Effector memory CD8-positive, alpha-beta T cell (primary cell): ENCODE measurements at regions not wholly inside any gene's neighbourhood (a gene's known extent, or its start where the extent isn't known, plus 50 kb on each side); places are given as distances from the start of the nearest gene placed in this dataset.
"Not testable (repeated sequence)": the region's sequence is repeated elsewhere in the genome, so short reads cannot be mapped to it uniquely, and the experiment has no call there.

ENCODE experiments used
- ATAC-seq: fragments of 150-1000 bp; cut with Tn5 transposase; replicated peaks from 2 replicates; pipeline ENCODE4 v1.10.0; 2021; ENCODE audit warnings: mild to moderate bottlenecking, moderate library complexity
- DNase-seq, 3 experiments: peaks; one replicate each; pipeline ENCODE4 v3.0.0; 2021
- H3K27ac Mint-ChIP-seq, 2 donors: one replicate each; pipeline ENCODE4 v1.8.0; 2022; ENCODE audit warnings: mild to moderate bottlenecking in 2 of 2, mixed read lengths in 2 of 2, moderate library complexity in 2 of 2
- H3K27me3 Mint-ChIP-seq, 2 donors: one replicate each; pipeline ENCODE4 v1.8.0; 2022; ENCODE audit warnings: mixed read lengths in 2 of 2
- H3K36me3 Mint-ChIP-seq: one replicate; pipeline ENCODE4 v1.8.0; 2022; ENCODE audit warnings: mild to moderate bottlenecking, moderate library complexity, mixed read lengths; ENCODE audit not compliant: insufficient read depth
- H3K4me1 Mint-ChIP-seq, 2 donors: one replicate each; pipeline ENCODE4 v1.8.0; 2022; ENCODE audit warnings: low read depth in 2 of 2, mixed read lengths in 2 of 2
- H3K4me3 Mint-ChIP-seq, 2 donors: one replicate each; pipeline ENCODE4 v1.8.0; 2022; ENCODE audit warnings: mild to moderate bottlenecking in 2 of 2, mixed read lengths in 2 of 2, moderate library complexity in 2 of 2
- H3K9me3 Mint-ChIP-seq, 2 donors: one replicate each; pipeline ENCODE4 v1.8.0; 2022; ENCODE audit warnings: mixed read lengths in 2 of 2

DNA sequence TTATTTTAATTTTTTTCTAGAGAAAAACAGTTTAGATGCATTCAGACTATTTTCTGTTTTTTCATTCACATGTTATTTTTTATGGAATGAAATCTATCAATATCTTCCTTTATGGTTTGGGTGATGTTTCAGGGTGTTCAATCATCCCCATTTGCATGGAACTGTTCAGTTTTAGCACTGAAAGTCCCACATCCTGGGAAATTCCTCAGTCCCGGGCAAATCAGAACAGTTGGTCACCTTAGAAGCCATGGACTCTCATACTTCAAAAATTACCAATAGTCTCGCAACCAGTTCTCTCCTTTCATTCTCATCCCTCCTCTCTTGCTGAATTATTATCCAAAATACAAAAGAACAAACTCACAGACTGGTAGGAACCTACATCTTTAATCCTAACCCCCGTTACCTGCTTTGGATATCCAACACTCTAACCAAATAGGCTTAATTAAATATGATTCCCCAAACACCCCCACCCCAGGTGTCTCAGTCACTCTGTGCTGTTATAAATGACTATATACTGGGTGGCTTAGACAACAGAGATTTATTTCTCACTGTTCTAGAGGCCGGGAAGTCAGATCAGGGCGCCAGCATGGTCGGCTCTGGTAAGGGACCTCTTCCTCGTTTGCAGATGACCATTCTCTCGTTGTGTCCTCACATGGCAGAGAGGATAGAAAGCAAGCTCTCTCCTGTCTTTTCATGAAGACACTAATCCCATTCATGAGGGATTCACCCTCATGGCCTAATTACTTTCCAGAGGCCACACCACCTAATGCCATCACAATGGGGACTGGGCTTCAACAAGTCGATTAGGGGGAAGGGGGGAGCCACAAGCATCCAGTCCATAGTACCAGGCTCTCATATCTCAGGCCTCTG lies 57.7 kb upstream of the SLC1A4 start:
- H3K4me3 Mint-ChIP-seq: no peak overlapping the region
- no peaks in the 10 kb centered on the region for H3K9me3 Mint-ChIP-seq
- peaks cover 5 to 10% of the 10 kb centered on the region in 2 donors for H3K27me3 Mint-ChIP-seq
- H3K36me3 Mint-ChIP-seq: no peaks in the 10 kb centered on the region
- DNase-seq (no peak), ATAC-seq (no peak)
- no peaks in the 10 kb centered on the region for H3K4me1 Mint-ChIP-seq
- H3K27ac Mint-ChIP-seq: no peak overlapping the region

DNA sequence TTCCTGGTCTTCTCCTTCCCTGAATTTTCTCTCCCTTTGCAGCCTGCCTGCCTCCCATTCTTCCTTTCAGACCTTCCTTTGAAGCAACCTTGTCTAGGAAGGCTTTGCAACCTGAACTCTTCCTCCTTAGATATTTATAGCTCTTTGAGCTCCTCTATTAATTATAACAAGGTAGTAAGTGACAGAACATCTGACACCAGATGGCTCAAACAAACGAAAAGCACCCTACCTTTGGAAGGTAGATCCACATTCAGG lies 57.2 kb upstream of the SLC1A4 start:
- Mint-ChIP-seq H3K27ac (no peak overlapping the region), H3K4me3 (no peak overlapping the region), H3K36me3 (no peaks in the 10 kb centered on the region), H3K9me3 (no peaks in the 10 kb centered on the region), H3K4me1 (no peaks in the 10 kb centered on the region), H3K27me3 (peaks cover 5 to 10% of the 10 kb centered on the region in 2 donors)
- ATAC-seq: no peak
- DNase-seq: no peak

GRCh38 chr2:64932371-64933216 lies 56.6 kb upstream of the SLC1A4 start:
- H3K36me3 Mint-ChIP-seq: no peaks in the 10 kb centered on the region
- H3K4me1 Mint-ChIP-seq: no peaks in the 10 kb centered on the region
- H3K4me3 Mint-ChIP-seq: no peak overlapping the region
- no peaks in the 10 kb centered on the region for H3K9me3 Mint-ChIP-seq
- no peak for ATAC-seq
- H3K27me3 Mint-ChIP-seq: peaks cover 5 to 10% of the 10 kb centered on the region in 2 donors
- DNase-seq: no peak
- no peak overlapping the region for H3K27ac Mint-ChIP-seq

GRCh38 chr2:64934530-64934929 lies 54.7 kb upstream of the SLC1A4 start:
- no peak overlapping the region for H3K27ac Mint-ChIP-seq
- ATAC-seq: no peak

DNA sequence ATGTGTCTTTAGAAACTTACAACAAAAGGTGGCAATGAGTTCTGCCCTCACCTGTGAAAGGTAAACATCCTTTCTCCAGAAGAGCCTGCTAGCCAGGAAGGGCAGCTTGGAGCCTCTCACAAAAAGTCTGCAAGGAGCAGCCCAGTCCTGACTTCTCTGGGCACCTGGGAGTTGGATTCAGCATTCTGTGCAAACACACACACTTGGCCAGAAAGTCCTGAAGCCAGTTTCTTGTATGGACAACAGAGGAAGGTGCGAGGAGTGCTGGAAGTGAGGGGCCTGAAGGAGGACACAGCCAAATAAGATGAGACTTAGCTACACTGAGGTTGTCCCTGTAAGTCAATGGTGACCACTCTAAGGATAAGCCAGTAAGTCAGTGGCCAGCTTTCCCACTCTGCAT lies 52.4 kb upstream of the SLC1A4 start:
- Mint-ChIP-seq H3K4me3 (no peak overlapping the region), H3K27ac (no peak overlapping the region), H3K36me3 (peaks cover 4% of the 10 kb centered on the region), H3K27me3 (peaks cover 0 to 14% of the 10 kb centered on the region in 2 donors), H3K9me3 (no peaks in the 10 kb centered on the region), H3K4me1 (peaks cover 4 to 8% of the 10 kb centered on the region in 2 donors)
- ATAC-seq (no peak), DNase-seq (no peak)

More at GRCh38 chr2:64934530-64934929, 54.7 kb upstream of the SLC1A4 start:
- Mint-ChIP-seq H3K9me3 (no peaks in the 10 kb centered on the region), H3K4me3 (no peak overlapping the region), H3K36me3 (peaks cover 4% of the 10 kb centered on the region), H3K27me3 (peaks cover 5 to 10% of the 10 kb centered on the region in 2 donors), H3K4me1 (peaks cover 1 to 3% of the 10 kb centered on the region in 2 donors)
- DNase-seq: no peak

GRCh38 chr2:64937314-64937686 lies 51.9 kb upstream of the SLC1A4 start:
- not testable (repeated sequence) for H3K27ac Mint-ChIP-seq, H3K4me3 Mint-ChIP-seq, DNase-seq, H3K36me3 Mint-ChIP-seq, ATAC-seq, H3K4me1 Mint-ChIP-seq, H3K9me3 Mint-ChIP-seq
- H3K27me3 Mint-ChIP-seq: peaks cover 0 to 14% of the 10 kb centered on the region in 2 donors

GRCh38 chr2:64937687-64938491 lies 51.3 kb upstream of the SLC1A4 start:
- Mint-ChIP-seq H3K27ac (no peak overlapping the region), H3K9me3 (no peaks in the 10 kb centered on the region), H3K4me3 (no peak overlapping the region), H3K36me3 (peaks cover 4% of the 10 kb centered on the region), H3K27me3 (peaks cover 0 to 14% of the 10 kb centered on the region in 2 donors), H3K4me1 (peaks cover 4 to 8% of the 10 kb centered on the region in 2 donors)
- DNase-seq (no peak), ATAC-seq (peak; percentile 31)

GRCh38 chr2:64938607-64939285 lies 50.5 kb upstream of the SLC1A4 start:
- H3K27ac Mint-ChIP-seq: no peak overlapping the region
- DNase-seq (no peak), ATAC-seq (no peak)
- no peak overlapping the region for H3K4me3 Mint-ChIP-seq
- peaks cover 4% of the 10 kb centered on the region for H3K36me3 Mint-ChIP-seq
- H3K27me3 Mint-ChIP-seq: peaks cover 0 to 14% of the 10 kb centered on the region in 2 donors
- H3K9me3 Mint-ChIP-seq: no peaks in the 10 kb centered on the region
- peaks cover 4 to 8% of the 10 kb centered on the region in 2 donors for H3K4me1 Mint-ChIP-seq

DNA sequence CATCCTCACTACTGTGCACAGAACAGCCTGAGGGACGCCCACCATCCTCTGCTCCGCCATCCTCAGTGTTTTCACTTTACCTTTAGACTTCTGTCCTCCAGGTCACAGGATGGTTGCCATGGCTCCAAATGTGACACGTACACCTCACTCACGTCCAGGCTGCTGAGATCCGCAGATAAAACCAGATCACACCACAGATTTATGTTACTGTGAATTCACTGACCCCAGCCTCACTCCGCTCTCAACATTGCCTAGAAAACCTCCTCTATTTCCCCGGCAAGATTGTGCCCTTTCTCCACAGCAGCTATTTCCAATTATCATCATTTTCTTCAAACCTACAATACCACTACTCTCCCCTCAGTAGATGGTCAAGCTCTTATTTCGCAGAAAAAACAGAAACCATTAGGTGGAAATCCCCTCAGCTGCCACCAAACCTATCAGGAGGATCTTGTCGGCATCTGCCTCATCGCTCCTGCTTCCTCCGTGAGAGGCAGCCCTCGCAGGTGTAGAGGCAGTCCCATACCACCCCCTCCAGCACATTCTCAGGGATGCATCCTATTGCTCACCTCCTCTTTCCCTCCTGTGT lies 49.8 kb upstream of the SLC1A4 start:
- no peak overlapping the region for H3K4me3 Mint-ChIP-seq
- DNase-seq: no peak
- ATAC-seq: peak; percentile 26
- H3K36me3 Mint-ChIP-seq: peaks cover 4% of the 10 kb centered on the region
- H3K27me3 Mint-ChIP-seq: peaks cover 0 to 14% of the 10 kb centered on the region in 2 donors
- no peaks in the 10 kb centered on the region for H3K9me3 Mint-ChIP-seq
- H3K27ac Mint-ChIP-seq: peak overlapping the region in 1 of 2 donors; percentile 73
- peaks cover 4 to 11% of the 10 kb centered on the region in 2 donors for H3K4me1 Mint-ChIP-seq
